Testis (tissue), 2 donors: ENCODE measurements at regions not wholly inside any gene's neighbourhood (a gene's known extent, or its start where the extent isn't known, plus 50 kb on each side); places are given as distances from the start of the nearest gene placed in this dataset.

Experiments
- DNase-seq: peaks from one replicate; pipeline ENCODE4 v3.0.0-alpha.2; 2019
- H3K27ac ChIP-seq, 2 donors: fragments of 200-600 bp; sonication (generic); one replicate each; pipeline ENCODE4 v1.5.1; 2019
- H3K27me3 ChIP-seq: fragments of 200-600 bp; sonication (generic); one replicate; pipeline ENCODE4 v1.5.1; 2019
- H3K36me3 ChIP-seq: fragments of 200-600 bp; sonication (generic); one replicate; pipeline ENCODE4 v1.5.1; 2017; ENCODE audit warnings: low read depth; ENCODE audit errors: missing control alignments
- H3K4me1 ChIP-seq: fragments of 200-600 bp; sonication (generic); one replicate; pipeline ENCODE4 v1.5.1; 2019
- H3K4me3 ChIP-seq, 2 donors: fragments of 200-600 bp; sonication (generic); one replicate each; pipeline ENCODE4 v1.5.1; 2017 to 2019
- H3K9me3 ChIP-seq: fragments of 200-600 bp; sonication (generic); one replicate; pipeline ENCODE4 v1.5.1; 2017
- POLR2A ChIP-seq: fragments of 450-650 bp; IDR thresholded peaks from one replicate; pipeline ENCODE4 v1.6.1; 2017; ENCODE audit warnings: antibody characterized with exemption, mild to moderate bottlenecking, moderate library complexity
- WGBS, 2 donors: methylation state at CpG; one replicate each; pipeline ENCODE4 v1.1.5; 2018; 5-methylcytosine and 5-hydroxymethylcytosine counted together
- intact Hi-C: fragments of 100-400 bp; cut with DNase I; formaldehyde crosslinking; loops from one replicate; pipeline ENCODE4 v1.15.1; 2023; ENCODE audit warnings: low total_unique reads
- TF ChIP-seq, protein P1 (sequence below), 3 experiments: fragments of 450-650 bp in 2 of 3; fragments of 200-600 bp in 1 of 3; sonication (generic) in 1 of 3; IDR thresholded peaks; one replicate each; pipeline ENCODE4 v1.5.1; 2016 to 2019; ENCODE audit warnings: antibody characterized with exemption in 3 of 3, mild to moderate bottlenecking in 2 of 3, moderate library complexity in 1 of 3

DNA sequence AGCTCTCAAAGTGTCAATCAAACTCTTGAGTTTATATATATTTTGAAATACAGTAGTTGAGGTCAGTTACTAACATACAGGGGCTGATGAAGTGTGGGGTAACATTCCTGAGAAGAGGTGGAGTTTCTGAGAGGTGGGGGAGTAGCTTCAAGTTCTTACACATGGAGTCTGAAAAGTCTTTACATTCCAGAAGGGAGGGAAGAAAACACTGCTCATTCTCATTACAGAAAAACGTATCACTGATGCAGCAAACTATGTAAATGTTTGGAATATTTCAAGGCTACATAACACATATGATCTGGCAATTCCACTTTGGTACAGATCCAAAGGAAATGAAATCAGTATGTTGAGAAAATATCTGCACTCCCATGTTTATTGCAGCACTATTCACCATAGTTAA lies 1065.8 kb upstream of the B3GALT2 start:
- H3K36me3 ChIP-seq, result no peaks in the 10 kb centered on the region
- no peaks in the 10 kb centered on the region for H3K4me1 ChIP-seq
- intact Hi-C loops, result no loop called here
- no peak for DNase-seq
- H3K4me3 ChIP-seq, result no peak overlapping the region
- no peaks in the 10 kb centered on the region for H3K9me3 ChIP-seq
- H3K27me3 ChIP-seq, result no peaks in the 10 kb centered on the region
- no peak overlapping the region for H3K27ac ChIP-seq
- 48 to 59% methylated on average over 1 of the region's 1 CpG for WGBS, 2 donors
- no peak for TF ChIP-seq POLR2A
- TF ChIP-seq, protein P1, sequence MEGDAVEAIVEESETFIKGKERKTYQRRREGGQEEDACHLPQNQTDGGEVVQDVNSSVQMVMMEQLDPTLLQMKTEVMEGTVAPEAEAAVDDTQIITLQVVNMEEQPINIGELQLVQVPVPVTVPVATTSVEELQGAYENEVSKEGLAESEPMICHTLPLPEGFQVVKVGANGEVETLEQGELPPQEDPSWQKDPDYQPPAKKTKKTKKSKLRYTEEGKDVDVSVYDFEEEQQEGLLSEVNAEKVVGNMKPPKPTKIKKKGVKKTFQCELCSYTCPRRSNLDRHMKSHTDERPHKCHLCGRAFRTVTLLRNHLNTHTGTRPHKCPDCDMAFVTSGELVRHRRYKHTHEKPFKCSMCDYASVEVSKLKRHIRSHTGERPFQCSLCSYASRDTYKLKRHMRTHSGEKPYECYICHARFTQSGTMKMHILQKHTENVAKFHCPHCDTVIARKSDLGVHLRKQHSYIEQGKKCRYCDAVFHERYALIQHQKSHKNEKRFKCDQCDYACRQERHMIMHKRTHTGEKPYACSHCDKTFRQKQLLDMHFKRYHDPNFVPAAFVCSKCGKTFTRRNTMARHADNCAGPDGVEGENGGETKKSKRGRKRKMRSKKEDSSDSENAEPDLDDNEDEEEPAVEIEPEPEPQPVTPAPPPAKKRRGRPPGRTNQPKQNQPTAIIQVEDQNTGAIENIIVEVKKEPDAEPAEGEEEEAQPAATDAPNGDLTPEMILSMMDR (IDR thresholded peaks at IDR 0.05), result no peak

DNA sequence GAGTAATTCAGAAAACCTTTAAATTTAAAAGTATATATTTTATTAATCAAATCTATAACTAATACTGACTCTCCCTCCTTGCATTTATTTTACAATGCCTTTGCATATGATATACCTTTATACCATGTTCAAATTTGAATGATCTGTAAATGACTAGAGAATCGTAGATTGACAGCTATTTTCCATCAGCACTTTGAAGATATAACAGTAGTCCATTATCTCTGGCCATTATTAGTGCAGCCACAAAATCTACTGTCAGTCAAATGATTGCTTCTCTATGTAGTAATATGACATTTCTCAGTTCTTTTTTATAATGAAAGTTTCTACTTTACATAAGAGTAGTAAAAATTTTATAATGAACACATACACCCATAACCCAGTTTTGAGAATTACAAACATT lies 1054.8 kb upstream of the B3GALT2 start:
- intact Hi-C loops, result no loop called here

DNA sequence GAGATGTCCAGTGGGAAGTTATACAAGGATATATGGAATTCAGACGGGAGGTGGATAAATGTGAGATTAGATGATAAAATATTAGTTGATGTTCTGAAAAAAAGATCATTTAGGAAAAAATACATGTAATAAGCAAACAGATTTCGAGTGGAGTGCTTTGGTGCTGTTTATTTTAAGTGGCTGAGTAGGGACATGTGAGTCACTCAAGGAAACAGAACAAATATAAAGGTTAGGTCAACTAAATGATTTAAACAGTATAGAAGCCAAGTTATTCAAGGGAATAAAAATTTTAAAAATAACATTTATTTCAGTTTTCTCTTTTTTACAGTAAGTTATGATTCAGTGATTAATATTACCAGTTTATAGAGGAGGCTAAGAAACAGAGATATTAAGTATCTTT lies 1046.7 kb upstream of the B3GALT2 start:
- Histone ChIP-seq H3K4me3 (no peak overlapping the region), H3K27ac (no peak overlapping the region), H3K27me3 (no peaks in the 10 kb centered on the region), H3K9me3 (no peaks in the 10 kb centered on the region), H3K4me1 (peaks cover 3% of the 10 kb centered on the region), H3K36me3 (no peaks in the 10 kb centered on the region)
- intact Hi-C loops, result no loop called here
- no peak for TF ChIP-seq POLR2A
- TF ChIP-seq, protein P1 (IDR thresholded peaks at IDR 0.05), result no peak
- DNase-seq, result no peak
- 75 to 80% methylated on average over 2 of the region's 2 CpGs for WGBS, 2 donors

More for the DNA sequence above, 1054.8 kb upstream of the B3GALT2 start:
- Histone ChIP-seq H3K27ac (no peak overlapping the region), H3K36me3 (no peaks in the 10 kb centered on the region), H3K9me3 (no peaks in the 10 kb centered on the region), H3K4me3 (no peak overlapping the region), H3K27me3 (no peaks in the 10 kb centered on the region), H3K4me1 (no peaks in the 10 kb centered on the region)
- 82 to 93% methylated on average over 1 of the region's 1 CpG for WGBS, 2 donors
- TF ChIP-seq POLR2A, result no peak
- TF ChIP-seq, protein P1 (IDR thresholded peaks at IDR 0.05), result no peak
- no peak for DNase-seq

DNA sequence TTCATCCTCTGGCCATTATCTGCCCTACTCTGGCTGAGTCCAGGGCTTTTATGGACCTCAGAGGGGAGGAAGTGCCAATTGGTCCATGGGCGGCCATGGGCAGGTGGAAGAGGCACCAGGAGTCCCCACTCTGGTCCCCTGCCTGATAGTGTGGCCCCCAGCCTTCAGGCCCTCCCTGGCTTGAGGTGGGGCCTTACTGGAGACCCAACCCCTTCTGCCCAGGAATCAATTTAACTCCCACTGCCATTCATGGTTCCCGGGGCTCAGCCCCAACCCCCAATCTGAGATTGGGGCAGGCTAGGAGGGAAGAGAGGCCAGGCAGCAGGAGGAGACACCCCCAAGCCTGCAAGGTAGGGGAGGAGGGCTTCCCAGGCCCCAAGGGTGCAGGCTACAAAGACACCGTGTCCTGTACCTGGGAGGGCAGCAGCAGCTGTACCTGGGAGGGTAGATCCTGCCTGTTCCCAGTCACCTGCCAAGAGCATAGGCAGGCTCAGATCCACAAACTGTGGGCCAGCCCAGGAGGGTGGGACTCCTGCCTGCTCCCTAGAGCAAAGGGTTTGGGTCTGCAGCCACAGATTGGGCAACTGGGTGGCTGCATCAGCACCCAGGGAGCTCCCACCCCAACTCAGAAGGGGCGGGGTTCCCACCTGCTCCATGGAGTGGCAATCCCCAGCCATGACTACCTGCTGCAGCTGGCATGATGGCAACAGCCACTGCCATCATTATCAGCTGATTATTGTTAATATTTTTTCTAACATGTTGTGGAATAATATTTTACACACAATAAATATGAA lies 1044.1 kb upstream of the B3GALT2 start:
- intact Hi-C loops, result no loop called here
- TF ChIP-seq, protein P1 (IDR thresholded peaks at IDR 0.05), result no peak
- no peak for TF ChIP-seq POLR2A

DNA sequence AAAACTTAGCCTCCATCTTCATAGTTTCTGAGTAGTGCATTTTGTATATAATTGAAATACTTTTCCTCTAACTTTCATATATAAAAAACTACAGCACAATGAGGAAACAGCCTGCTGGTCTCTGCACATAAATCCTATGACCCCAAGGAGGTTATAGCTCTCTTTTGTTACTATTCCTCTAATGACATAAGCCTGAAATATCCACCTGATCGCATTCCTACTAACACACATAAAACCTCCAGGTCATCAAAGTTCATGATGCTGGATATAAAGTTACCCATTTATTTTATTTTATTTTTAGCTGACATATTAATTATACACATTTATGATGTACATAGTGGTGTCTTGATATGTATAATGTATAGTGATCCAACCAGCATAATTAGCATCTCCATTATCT lies 1042.0 kb upstream of the B3GALT2 start:
- H3K4me3 ChIP-seq, result no peak overlapping the region
- WGBS, 2 donors, result 86 to 94% methylated on average over 1 of the region's 1 CpG
- H3K27ac ChIP-seq, result no peak overlapping the region
- no peaks in the 10 kb centered on the region for H3K9me3 ChIP-seq
- no peak for DNase-seq
- H3K27me3 ChIP-seq, result no peaks in the 10 kb centered on the region
- H3K4me1 ChIP-seq, result no peaks in the 10 kb centered on the region
- no peaks in the 10 kb centered on the region for H3K36me3 ChIP-seq
- TF ChIP-seq POLR2A, result no peak
- TF ChIP-seq, protein P1 (IDR thresholded peaks at IDR 0.05), result no peak
- intact Hi-C loops, result no loop called here

More for the DNA sequence above, 1044.1 kb upstream of the B3GALT2 start:
- WGBS, 2 donors, result 88 to 90% methylated on average over 4 of the region's 4 CpGs
- Histone ChIP-seq H3K27ac (no peak overlapping the region), H3K36me3 (no peaks in the 10 kb centered on the region), H3K9me3 (no peaks in the 10 kb centered on the region), H3K27me3 (no peaks in the 10 kb centered on the region), H3K4me1 (peaks cover 3% of the 10 kb centered on the region), H3K4me3 (no peak overlapping the region)
- DNase-seq, result no peak
